ENCODE measurements at regions not wholly inside any gene's neighbourhood (a gene's known extent, or its start where the extent isn't known, plus 50 kb on each side); places are given as distances from the start of the nearest gene placed in this dataset.

- H3K9me3 Mint-ChIP-seq, result peaks cover 12 to 16% of the 10 kb centered on the region in 2 experiments; a peak in 4 of 5 replicates
- Histone ChIP-seq H3K4me1 (ENCODE audit: insufficient read depth, low read length) (no peaks in the 10 kb centered on the region), H2BK120ac (ENCODE audit: low read depth, low read length, poor library complexity, severe bottlenecking) (no peak overlapping the region), H3K27ac (ENCODE audit: insufficient read length, low read depth, low read length) (no peak overlapping the region), H3K79me2 (ENCODE audit: insufficient read depth, low read length) (no peaks in the 10 kb centered on the region), H3K9ac (ENCODE audit: extremely low read depth, insufficient read length, low read length) (no peak overlapping the region), H3K27me3 (ENCODE audit: insufficient read depth, low read length) (no peaks in the 10 kb centered on the region), H3K14ac (ENCODE audit: insufficient read depth, low read length) (no peak overlapping the region), H3K18ac (ENCODE audit: insufficient read length, low read depth, low read length) (no peak overlapping the region), H2BK15ac (ENCODE audit: low read depth, low read length) (no peak overlapping the region), H3K23me2 (ENCODE audit: insufficient read length, low read depth, low read length, poor library complexity, severe bottlenecking) (no peaks in the 10 kb centered on the region), H3K4ac (ENCODE audit: low read depth, low read length) (no peak overlapping the region), H4K5ac (ENCODE audit: insufficient read length, low read depth, low read length) (no peak overlapping the region), H4K91ac (ENCODE audit: insufficient read length, low read depth, low read length) (no peak overlapping the region), H2BK5ac (ENCODE audit: insufficient read length, low read length) (no peak overlapping the region), H2BK12ac (ENCODE audit: insufficient read length, low read depth, low read length) (no peak overlapping the region), H4K8ac (replicated peaks; ENCODE audit: insufficient read length, low read depth, low read length) (no peak overlapping the region), H3K9me3 (ENCODE audit: control insufficient read depth, low read depth, low read length) (no peaks in the 10 kb centered on the region), H3K23ac (ENCODE audit: insufficient read length, low read depth, low read length) (no peak overlapping the region), H2AK5ac (ENCODE audit: insufficient read length, low read length) (no peak overlapping the region), H3K56ac (ENCODE audit: insufficient read length, low read depth, low read length) (no peak overlapping the region), H3K4me2 (ENCODE audit: insufficient read depth, insufficient read length, low read length) (no peak overlapping the region), H3T11ph (ENCODE audit: low read length) (no peak overlapping the region), H3K79me1 (ENCODE audit: insufficient read depth, low read depth, low read length, poor library complexity, severe bottlenecking) (no peaks in the 10 kb centered on the region), H2AFZ (ENCODE audit: low read length) (no peak overlapping the region), H2BK20ac (ENCODE audit: low read depth, low read length, poor library complexity, severe bottlenecking) (no peak overlapping the region), H4K20me1 (ENCODE audit: control insufficient read depth, insufficient read depth, insufficient read length) (no peaks in the 10 kb centered on the region)
- H3K4me3 Mint-ChIP-seq, result no peak overlapping the region
- no peaks in the 10 kb centered on the region for H3K27me3 Mint-ChIP-seq (ENCODE audit: low read depth)
- WGBS (ENCODE audit: extremely low coverage, insufficient read length, low lambda C conversion rate), result no CpG with 5 or more reads among the region's 6 CpGs
- no peak overlapping the region for H3K27ac Mint-ChIP-seq
- H3K36me3 Mint-ChIP-seq (ENCODE audit: insufficient read depth in 1 of 3, low read depth in 3 of 3), result peaks cover 0 to 7% (median 0%) of the 10 kb centered on the region in 3 experiments; a peak in 3 of 7 replicates
- no peak for DNase-seq
- H3K4me1 Mint-ChIP-seq, result peaks cover 6 to 8% of the 10 kb centered on the region in 2 experiments; a peak in 3 of 4 replicates
- no peak for TF ChIP-seq CTCF (conservative IDR thresholded peaks at IDR 0.05)
These were observed 603.9 kb upstream of the SLC35B3 start for GRCh38 chr6:9039258-9039657.

Measured in H9 (cell line).